ENCODE measurements at regions not wholly inside any gene's neighbourhood (a gene's known extent, or its start where the extent isn't known, plus 50 kb on each side); places are given as distances from the start of the nearest gene placed in this dataset.

DNA sequence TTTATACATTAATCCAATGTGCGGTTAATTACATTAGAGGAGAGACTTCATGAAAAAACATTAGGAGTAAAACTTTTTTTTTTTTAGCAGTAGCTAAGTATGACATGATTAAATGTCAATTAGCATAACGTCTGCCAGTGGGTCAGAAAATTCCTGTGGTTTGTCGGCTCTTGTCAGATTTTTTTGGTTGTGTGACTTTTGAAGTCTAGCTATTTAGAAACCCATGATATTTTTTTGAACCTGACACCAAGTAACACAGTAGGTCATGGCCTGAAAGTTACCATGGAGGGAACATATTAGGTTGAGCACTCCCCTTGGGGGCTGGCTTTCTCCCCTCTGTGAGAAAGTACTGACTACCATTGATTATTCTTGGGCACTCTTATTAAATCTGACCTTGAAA is 84.8 kb upstream of the ALDH1A1 start:
- Histone ChIP-seq H3K79me2 (ENCODE audit: control insufficient read depth, insufficient read depth, low read length) (no peaks in the 10 kb centered on the region), H3K4me3 (ENCODE audit: low read length) (no peak overlapping the region), H3K18ac (ENCODE audit: low read length) (peak overlapping the region; percentile 10), H3K36me3 (ENCODE audit: control insufficient read depth, insufficient read depth, low read length) (no peaks in the 10 kb centered on the region), H3K23ac (ENCODE audit: low read length) (no peak overlapping the region), H3K4me1 (ENCODE audit: control insufficient read depth, low read depth, low read length) (no peaks in the 10 kb centered on the region), H3K56ac (ENCODE audit: low read length) (no peak overlapping the region), H3K4me2 (ENCODE audit: low read length) (no peak overlapping the region), H2BK120ac (ENCODE audit: low read depth, low read length) (no peak overlapping the region), H2AK5ac (ENCODE audit: low read length) (no peak overlapping the region), H4K5ac (ENCODE audit: low read length) (no peak overlapping the region), H3K4ac (ENCODE audit: low read depth, low read length) (no peak overlapping the region), H2BK5ac (ENCODE audit: low read length) (no peak overlapping the region), H4K8ac (ENCODE audit: low read depth, low read length) (no peak overlapping the region), H3K79me1 (ENCODE audit: low read length) (no peaks in the 10 kb centered on the region), H3K27ac (ENCODE audit: low read depth, low read length) (no peak overlapping the region), H3K9ac (ENCODE audit: low read length) (no peak overlapping the region), H3K27me3 (ENCODE audit: insufficient read depth, low read length, poor library complexity) (no peaks in the 10 kb centered on the region), H2BK15ac (replicated peaks; ENCODE audit: low read depth) (no peak overlapping the region)
- WGBS (ENCODE audit: extremely low coverage, insufficient coverage, low lambda C conversion rate) = no CpG with 5 or more reads among the region's 3 CpGs
- DNase-seq = peak; percentile 48

GRCh38 chr9:73034962-73035361 is 82.1 kb upstream of the ALDH1A1 start:
- no peak overlapping the region for H3K23ac ChIP-seq (ENCODE audit: low read length)
- no peak overlapping the region for H3K18ac ChIP-seq (ENCODE audit: low read length)
- no peaks in the 10 kb centered on the region for H3K4me1 ChIP-seq (ENCODE audit: control insufficient read depth, low read depth, low read length)
- no peak overlapping the region for H4K8ac ChIP-seq (ENCODE audit: low read depth, low read length)
- no peak for DNase-seq
- no peak overlapping the region for H3K4ac ChIP-seq (ENCODE audit: low read depth, low read length)
- H3K4me2 ChIP-seq (ENCODE audit: low read length) = no peak overlapping the region
- H3K79me1 ChIP-seq (ENCODE audit: low read length) = no peaks in the 10 kb centered on the region
- no peak overlapping the region for H2BK120ac ChIP-seq (ENCODE audit: low read depth, low read length)
- H2AK5ac ChIP-seq (ENCODE audit: low read length) = no peak overlapping the region
- H2BK5ac ChIP-seq (ENCODE audit: low read length) = no peak overlapping the region
- H4K5ac ChIP-seq (ENCODE audit: low read length) = no peak overlapping the region
- no peaks in the 10 kb centered on the region for H3K36me3 ChIP-seq (ENCODE audit: control insufficient read depth, insufficient read depth, low read length)
- no peak overlapping the region for H3K9ac ChIP-seq (ENCODE audit: low read length)
- no CpG with 5 or more reads among the region's 2 CpGs for WGBS (ENCODE audit: extremely low coverage, insufficient coverage, low lambda C conversion rate)
- H3K56ac ChIP-seq (ENCODE audit: low read length) = no peak overlapping the region
- H3K4me3 ChIP-seq (ENCODE audit: low read length) = no peak overlapping the region
- H3K79me2 ChIP-seq (ENCODE audit: control insufficient read depth, insufficient read depth, low read length) = no peaks in the 10 kb centered on the region
- no peak overlapping the region for H2BK15ac ChIP-seq (replicated peaks; ENCODE audit: low read depth)
- no peak overlapping the region for H3K27ac ChIP-seq (ENCODE audit: low read depth, low read length)
- H3K27me3 ChIP-seq (ENCODE audit: insufficient read depth, low read length, poor library complexity) = no peaks in the 10 kb centered on the region

DNA sequence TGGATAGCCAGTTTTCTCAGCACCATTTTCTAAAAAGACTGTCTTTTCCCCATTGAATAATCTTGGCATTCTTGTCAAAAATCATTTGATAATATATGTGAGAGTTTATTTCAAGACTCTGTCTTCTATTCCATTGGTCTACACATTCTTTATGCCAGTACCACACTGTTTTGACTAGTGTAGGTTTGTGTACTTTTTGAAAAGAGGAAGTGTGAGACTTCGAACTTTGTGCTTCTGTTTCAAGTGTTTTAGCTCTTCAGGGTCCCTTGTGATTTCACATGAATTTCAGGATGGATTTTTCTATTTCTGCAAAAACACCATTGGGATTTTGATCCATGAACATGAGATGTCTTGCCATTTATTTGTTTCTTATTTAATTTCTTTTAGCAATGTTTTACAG is 78.5 kb upstream of the ALDH1A1 start:
- no peak overlapping the region for H3K9ac ChIP-seq (ENCODE audit: low read length)
- H3K27ac ChIP-seq (ENCODE audit: low read depth, low read length) = no peak overlapping the region
- H3K36me3 ChIP-seq (ENCODE audit: control insufficient read depth, insufficient read depth, low read length) = no peaks in the 10 kb centered on the region
- no peak overlapping the region for H2BK5ac ChIP-seq (ENCODE audit: low read length)
- H4K5ac ChIP-seq (ENCODE audit: low read length) = no peak overlapping the region
- H3K4me3 ChIP-seq (ENCODE audit: low read length) = no peak overlapping the region
- no peak overlapping the region for H4K8ac ChIP-seq (ENCODE audit: low read depth, low read length)
- no peak overlapping the region for H2BK120ac ChIP-seq (ENCODE audit: low read depth, low read length)
- no peak overlapping the region for H3K23ac ChIP-seq (ENCODE audit: low read length)
- H3K18ac ChIP-seq (ENCODE audit: low read length) = no peak overlapping the region
- no CpG with 5 or more reads among the region's 1 CpG for WGBS (ENCODE audit: extremely low coverage, insufficient coverage, low lambda C conversion rate)
- H2AK5ac ChIP-seq (ENCODE audit: low read length) = no peak overlapping the region
- no peaks in the 10 kb centered on the region for H3K79me2 ChIP-seq (ENCODE audit: control insufficient read depth, insufficient read depth, low read length)
- H3K4me2 ChIP-seq (ENCODE audit: low read length) = no peak overlapping the region
- no peak overlapping the region for H3K4ac ChIP-seq (ENCODE audit: low read depth, low read length)
- H3K79me1 ChIP-seq (ENCODE audit: low read length) = no peaks in the 10 kb centered on the region
- no peak overlapping the region for H2BK15ac ChIP-seq (replicated peaks; ENCODE audit: low read depth)
- no peaks in the 10 kb centered on the region for H3K27me3 ChIP-seq (ENCODE audit: insufficient read depth, low read length, poor library complexity)
- no peak for DNase-seq
- H3K4me1 ChIP-seq (ENCODE audit: control insufficient read depth, low read depth, low read length) = no peaks in the 10 kb centered on the region
- no peak overlapping the region for H3K56ac ChIP-seq (ENCODE audit: low read length)

GRCh38 chr9:73030370-73031030 is 77.6 kb upstream of the ALDH1A1 start:
- H3K4me2 ChIP-seq (ENCODE audit: low read length) = no peak overlapping the region
- no peak overlapping the region for H2BK120ac ChIP-seq (ENCODE audit: low read depth, low read length)
- no peak overlapping the region for H2BK5ac ChIP-seq (ENCODE audit: low read length)
- H3K27me3 ChIP-seq (ENCODE audit: insufficient read depth, low read length, poor library complexity) = no peaks in the 10 kb centered on the region
- no peak overlapping the region for H4K5ac ChIP-seq (ENCODE audit: low read length)
- H3K56ac ChIP-seq (ENCODE audit: low read length) = no peak overlapping the region
- H3K9ac ChIP-seq (ENCODE audit: low read length) = no peak overlapping the region
- H2AK5ac ChIP-seq (ENCODE audit: low read length) = no peak overlapping the region
- H3K79me2 ChIP-seq (ENCODE audit: control insufficient read depth, insufficient read depth, low read length) = no peaks in the 10 kb centered on the region
- no CpG with 5 or more reads among the region's 5 CpGs for WGBS (ENCODE audit: extremely low coverage, insufficient coverage, low lambda C conversion rate)
- no peak overlapping the region for H3K4ac ChIP-seq (ENCODE audit: low read depth, low read length)
- no peak overlapping the region for H4K8ac ChIP-seq (ENCODE audit: low read depth, low read length)
- no peak overlapping the region for H2BK15ac ChIP-seq (replicated peaks; ENCODE audit: low read depth)
- H3K27ac ChIP-seq (ENCODE audit: low read depth, low read length) = no peak overlapping the region
- H3K18ac ChIP-seq (ENCODE audit: low read length) = no peak overlapping the region
- no peaks in the 10 kb centered on the region for H3K36me3 ChIP-seq (ENCODE audit: control insufficient read depth, insufficient read depth, low read length)
- no peak for DNase-seq
- no peak overlapping the region for H3K23ac ChIP-seq (ENCODE audit: low read length)
- H3K4me1 ChIP-seq (ENCODE audit: control insufficient read depth, low read depth, low read length) = no peaks in the 10 kb centered on the region
- H3K4me3 ChIP-seq (ENCODE audit: low read length) = no peak overlapping the region
- H3K79me1 ChIP-seq (ENCODE audit: low read length) = no peaks in the 10 kb centered on the region

GRCh38 chr9:73029346-73029745 is 76.5 kb upstream of the ALDH1A1 start:
- Histone ChIP-seq H2BK120ac (ENCODE audit: low read depth, low read length) (no peak overlapping the region), H4K5ac (ENCODE audit: low read length) (no peak overlapping the region), H2BK15ac (replicated peaks; ENCODE audit: low read depth) (no peak overlapping the region), H3K4ac (ENCODE audit: low read depth, low read length) (no peak overlapping the region), H2AK5ac (ENCODE audit: low read length) (no peak overlapping the region), H3K4me1 (ENCODE audit: control insufficient read depth, low read depth, low read length) (no peaks in the 10 kb centered on the region), H3K4me2 (ENCODE audit: low read length) (no peak overlapping the region), H3K56ac (ENCODE audit: low read length) (no peak overlapping the region), H3K4me3 (ENCODE audit: low read length) (no peak overlapping the region), H4K8ac (ENCODE audit: low read depth, low read length) (no peak overlapping the region), H2BK5ac (ENCODE audit: low read length) (no peak overlapping the region), H3K27ac (ENCODE audit: low read depth, low read length) (no peak overlapping the region), H3K79me2 (ENCODE audit: control insufficient read depth, insufficient read depth, low read length) (no peaks in the 10 kb centered on the region), H3K23ac (ENCODE audit: low read length) (no peak overlapping the region), H3K36me3 (ENCODE audit: control insufficient read depth, insufficient read depth, low read length) (no peaks in the 10 kb centered on the region), H3K18ac (ENCODE audit: low read length) (no peak overlapping the region), H3K79me1 (ENCODE audit: low read length) (no peaks in the 10 kb centered on the region), H3K9ac (ENCODE audit: low read length) (no peak overlapping the region), H3K27me3 (ENCODE audit: insufficient read depth, low read length, poor library complexity) (no peaks in the 10 kb centered on the region)
- no peak for DNase-seq

GRCh38 chr9:73026375-73026774 is 73.5 kb upstream of the ALDH1A1 start:
- no peak overlapping the region for H2AK5ac ChIP-seq (ENCODE audit: low read length)
- H3K9ac ChIP-seq (ENCODE audit: low read length) = no peak overlapping the region
- H3K27me3 ChIP-seq (ENCODE audit: insufficient read depth, low read length, poor library complexity) = no peaks in the 10 kb centered on the region
- no peak overlapping the region for H3K27ac ChIP-seq (ENCODE audit: low read depth, low read length)
- H4K8ac ChIP-seq (ENCODE audit: low read depth, low read length) = no peak overlapping the region
- no CpG with 5 or more reads among the region's 5 CpGs for WGBS (ENCODE audit: extremely low coverage, insufficient coverage, low lambda C conversion rate)
- no peak overlapping the region for H2BK15ac ChIP-seq (replicated peaks; ENCODE audit: low read depth)
- no peaks in the 10 kb centered on the region for H3K4me1 ChIP-seq (ENCODE audit: control insufficient read depth, low read depth, low read length)
- H3K4me3 ChIP-seq (ENCODE audit: low read length) = no peak overlapping the region
- H4K5ac ChIP-seq (ENCODE audit: low read length) = no peak overlapping the region
- H3K79me1 ChIP-seq (ENCODE audit: low read length) = no peaks in the 10 kb centered on the region
- no peak overlapping the region for H3K18ac ChIP-seq (ENCODE audit: low read length)
- no peaks in the 10 kb centered on the region for H3K36me3 ChIP-seq (ENCODE audit: control insufficient read depth, insufficient read depth, low read length)
- no peak for DNase-seq
- no peak overlapping the region for H2BK120ac ChIP-seq (ENCODE audit: low read depth, low read length)
- no peak overlapping the region for H3K4me2 ChIP-seq (ENCODE audit: low read length)
- no peak overlapping the region for H3K4ac ChIP-seq (ENCODE audit: low read depth, low read length)
- H2BK5ac ChIP-seq (ENCODE audit: low read length) = no peak overlapping the region
- no peak overlapping the region for H3K23ac ChIP-seq (ENCODE audit: low read length)
- no peaks in the 10 kb centered on the region for H3K79me2 ChIP-seq (ENCODE audit: control insufficient read depth, insufficient read depth, low read length)
- H3K56ac ChIP-seq (ENCODE audit: low read length) = no peak overlapping the region
